ENCODE measurements at regions not wholly inside any gene's neighbourhood (a gene's known extent, or its start where the extent isn't known, plus 50 kb on each side); places are given as distances from the start of the nearest gene placed in this dataset.

DNA sequence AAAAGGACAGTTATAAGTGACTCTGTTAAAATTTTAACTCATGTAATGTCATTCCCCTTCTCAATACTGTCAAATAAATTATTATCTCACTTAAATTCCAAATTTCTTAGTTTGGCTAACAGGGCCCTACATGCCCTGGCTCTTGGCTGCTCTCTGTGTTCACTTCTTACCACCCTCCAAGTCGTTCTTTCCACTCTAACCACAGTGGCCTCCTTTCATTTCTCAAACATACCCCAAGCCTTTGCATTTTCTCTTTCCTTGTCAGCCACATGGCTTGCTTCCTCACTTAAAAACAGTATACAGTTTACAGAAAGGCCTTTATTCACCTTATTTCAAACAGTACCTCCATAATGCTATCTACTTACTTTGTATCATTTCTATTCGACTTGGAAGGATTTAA lies 737.1 kb upstream of the ZWINT start:
- DNase-seq: no peak
- no peaks in the 10 kb centered on the region for H3K27me3 Mint-ChIP-seq
- intact Hi-C loops (cut with DNase I, micrococcal nuclease): no loop called here
- Histone ChIP-seq H3K36me3 (ENCODE audit: insufficient read depth, low read length) (no peaks in the 10 kb centered on the region), H3K27ac (ENCODE audit: low read depth in 1 of 2, low read length in 2 of 2) (no peak overlapping the region), H3K9me3 (ENCODE audit: control insufficient read depth in 1 of 2, insufficient read depth in 1 of 2, low read length in 2 of 2) (peaks cover 0 to 12% of the 10 kb centered on the region in 2 experiments), H3K4me1 (ENCODE audit: insufficient read depth, low read length) (no peaks in the 10 kb centered on the region), H3K27me3 (ENCODE audit: control insufficient read depth in 1 of 2, insufficient read depth in 2 of 2, low read length in 2 of 2) (no peaks in the 10 kb centered on the region), H3K4me3 (ENCODE audit: low read length) (no peak overlapping the region)
- H3K4me3 Mint-ChIP-seq: no peak overlapping the region
- H3K27ac Mint-ChIP-seq: no peak overlapping the region
- POLR2A ChIA-PET: no interaction called here
- no peak for ATAC-seq (ENCODE audit: poor library complexity)
- TF ChIP-seq, protein P1, sequence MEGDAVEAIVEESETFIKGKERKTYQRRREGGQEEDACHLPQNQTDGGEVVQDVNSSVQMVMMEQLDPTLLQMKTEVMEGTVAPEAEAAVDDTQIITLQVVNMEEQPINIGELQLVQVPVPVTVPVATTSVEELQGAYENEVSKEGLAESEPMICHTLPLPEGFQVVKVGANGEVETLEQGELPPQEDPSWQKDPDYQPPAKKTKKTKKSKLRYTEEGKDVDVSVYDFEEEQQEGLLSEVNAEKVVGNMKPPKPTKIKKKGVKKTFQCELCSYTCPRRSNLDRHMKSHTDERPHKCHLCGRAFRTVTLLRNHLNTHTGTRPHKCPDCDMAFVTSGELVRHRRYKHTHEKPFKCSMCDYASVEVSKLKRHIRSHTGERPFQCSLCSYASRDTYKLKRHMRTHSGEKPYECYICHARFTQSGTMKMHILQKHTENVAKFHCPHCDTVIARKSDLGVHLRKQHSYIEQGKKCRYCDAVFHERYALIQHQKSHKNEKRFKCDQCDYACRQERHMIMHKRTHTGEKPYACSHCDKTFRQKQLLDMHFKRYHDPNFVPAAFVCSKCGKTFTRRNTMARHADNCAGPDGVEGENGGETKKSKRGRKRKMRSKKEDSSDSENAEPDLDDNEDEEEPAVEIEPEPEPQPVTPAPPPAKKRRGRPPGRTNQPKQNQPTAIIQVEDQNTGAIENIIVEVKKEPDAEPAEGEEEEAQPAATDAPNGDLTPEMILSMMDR (IDR thresholded peaks at IDR 0.05): no peak
- CTCF ChIA-PET: no interaction called here
- H3K36me3 Mint-ChIP-seq (ENCODE audit: low read depth): no peaks in the 10 kb centered on the region
- peaks cover 6% of the 10 kb centered on the region for H3K9me3 Mint-ChIP-seq
- no peaks in the 10 kb centered on the region for H3K4me1 Mint-ChIP-seq (ENCODE audit: low read depth)

DNA sequence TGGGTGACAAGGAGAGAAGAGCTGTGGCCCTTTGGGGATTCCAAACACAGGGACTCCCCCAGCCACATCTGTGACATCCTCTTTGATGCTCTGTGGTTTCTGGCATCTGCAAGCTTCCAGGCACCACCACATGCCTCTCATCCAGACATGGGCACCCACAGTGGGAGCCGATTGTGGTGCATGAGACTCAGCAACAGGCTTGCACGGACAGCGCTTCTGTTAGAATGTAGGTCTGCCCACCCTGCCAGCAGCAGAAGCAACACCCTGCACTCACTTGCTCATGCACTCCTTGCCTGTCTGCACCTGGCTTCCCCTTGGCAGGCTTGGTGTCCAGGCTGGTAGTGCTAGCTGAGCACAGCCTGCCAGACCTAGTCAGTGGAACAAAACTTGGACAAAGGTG lies 735.0 kb upstream of the ZWINT start:
- Mint-ChIP-seq H3K27ac (no peak overlapping the region), H3K36me3 (ENCODE audit: low read depth) (no peaks in the 10 kb centered on the region), H3K9me3 (peaks cover 8% of the 10 kb centered on the region), H3K4me3 (no peak overlapping the region), H3K4me1 (ENCODE audit: low read depth) (no peaks in the 10 kb centered on the region), H3K27me3 (no peaks in the 10 kb centered on the region)
- intact Hi-C loops (cut with DNase I, micrococcal nuclease): no loop called here
- Histone ChIP-seq H3K27ac (ENCODE audit: low read depth in 1 of 2, low read length in 2 of 2) (no peak overlapping the region), H3K4me1 (ENCODE audit: insufficient read depth, low read length) (no peaks in the 10 kb centered on the region), H3K27me3 (ENCODE audit: control insufficient read depth in 1 of 2, insufficient read depth in 2 of 2, low read length in 2 of 2) (no peaks in the 10 kb centered on the region), H3K36me3 (ENCODE audit: insufficient read depth, low read length) (no peaks in the 10 kb centered on the region), H3K9me3 (ENCODE audit: control insufficient read depth in 1 of 2, insufficient read depth in 1 of 2, low read length in 2 of 2) (peaks cover 0 to 17% of the 10 kb centered on the region in 2 experiments), H3K4me3 (ENCODE audit: low read length) (no peak overlapping the region)
- ChIA-PET POLR2A (no interaction called here), CTCF (no interaction called here)
- ATAC-seq (ENCODE audit: poor library complexity): no peak
- no peak for DNase-seq
- TF ChIP-seq, protein P1 (IDR thresholded peaks at IDR 0.05): no peak

DNA sequence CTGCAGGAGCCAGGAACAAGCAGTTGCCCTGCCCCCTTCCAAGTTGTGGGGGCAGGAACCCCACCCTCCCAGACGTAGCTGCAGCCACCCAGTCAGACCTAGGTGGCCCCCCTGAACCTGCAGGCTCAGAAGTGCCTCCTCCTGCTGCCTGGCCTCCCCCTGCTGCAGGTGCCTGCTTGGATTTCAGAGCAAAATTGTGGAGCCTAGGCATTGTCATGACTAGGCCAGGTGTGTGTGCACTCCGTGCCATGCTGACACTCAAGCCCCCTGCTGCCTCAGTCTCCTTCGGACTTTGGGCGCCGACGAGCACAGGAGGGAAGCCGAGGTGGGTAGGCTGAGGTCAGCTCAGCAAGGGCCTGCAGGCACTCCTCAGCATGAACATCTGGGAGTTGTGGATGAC lies 733.9 kb upstream of the ZWINT start:
- Mint-ChIP-seq H3K27ac (no peak overlapping the region), H3K4me1 (ENCODE audit: low read depth) (no peaks in the 10 kb centered on the region), H3K9me3 (peaks cover 6% of the 10 kb centered on the region), H3K36me3 (ENCODE audit: low read depth) (no peaks in the 10 kb centered on the region), H3K27me3 (no peaks in the 10 kb centered on the region), H3K4me3 (no peak overlapping the region)
- TF ChIP-seq, protein P1 (IDR thresholded peaks at IDR 0.05): no peak
- Histone ChIP-seq H3K9me3 (ENCODE audit: control insufficient read depth in 1 of 2, insufficient read depth in 1 of 2, low read length in 2 of 2) (peaks cover 0 to 17% of the 10 kb centered on the region in 2 experiments), H3K4me3 (ENCODE audit: low read length) (no peak overlapping the region), H3K4me1 (ENCODE audit: insufficient read depth, low read length) (no peaks in the 10 kb centered on the region), H3K36me3 (ENCODE audit: insufficient read depth, low read length) (no peaks in the 10 kb centered on the region), H3K27ac (ENCODE audit: low read depth in 1 of 2, low read length in 2 of 2) (no peak overlapping the region), H3K27me3 (ENCODE audit: control insufficient read depth in 1 of 2, insufficient read depth in 2 of 2, low read length in 2 of 2) (no peaks in the 10 kb centered on the region)
- ChIA-PET POLR2A (no interaction called here), CTCF (no interaction called here)
- ATAC-seq (ENCODE audit: poor library complexity) (no peak), DNase-seq (no peak)
- intact Hi-C loops (cut with DNase I, micrococcal nuclease): no loop called here

Data from CD4-positive, alpha-beta T cell (primary cell).